HCT116 (cell line): ENCODE measurements at regions not wholly inside any gene's neighbourhood (a gene's known extent, or its start where the extent isn't known, plus 50 kb on each side); places are given as distances from the start of the nearest gene placed in this dataset.

Source experiments
- ATAC-seq: fragments of 200-7000 bp; cut with Tn5 transposase; 2 replicates; pipeline ENCODE4 v1.9.1; 2020; ENCODE audit warnings: mild to moderate bottlenecking, moderate library complexity
- BruUV-seq: library from RNA; stranded (reverse); fragments of 400-500 nt; replicated peaks from 2 replicates; lab custom pipeline; 2021; lab: Mats Ljungman, UMichigan
- CTCF ChIA-PET: fragments of 300-600 bp; sonication (Branson Sonifier 250); formaldehyde crosslinking; loops from one replicate; lab custom pipeline; 2021; ENCODE audit warnings: antibody characterized with exemption; lab: Charles Lee
- POLR2A ChIA-PET: fragments of 300-600, 350-600 bp; sonication (Branson Sonifier 250); formaldehyde crosslinking; loops from one replicate; lab custom pipeline; 2021; ENCODE audit warnings: antibody characterized with exemption; lab: Charles Lee
- RAD21 ChIA-PET, 2 experiments: fragments of 300-600 bp; sonication (Branson Sonifier 250); formaldehyde crosslinking; loops; one replicate each; lab custom pipeline; 2023; ENCODE audit warnings: low total read pairs in 2 of 2; ENCODE audit not compliant: uncharacterized antibody in 2 of 2, unreplicated experiment in 2 of 2, low non-redundant PET in 1 of 2; lab: Charles Lee
- DNase-seq: peaks from one replicate; pipeline ENCODE4 v3.0.0-alpha.2; 2010; ENCODE audit warnings: low read depth, low spot score
- H2AFZ ChIP-seq: fragments of 200-600 bp; shearing (Covaris generic), sonication (generic); 2 replicates; pipeline ENCODE4 v1.6.1; 2017; ENCODE audit warnings: low read depth, mixed run types, mixed read lengths, antibody characterized with exemption, low read length; ENCODE audit not compliant: poor library complexity, severe bottlenecking
- H3K27ac ChIP-seq: 2 replicates; pipeline ENCODE4 v1.5.1; 2012; ENCODE audit warnings: low read depth, low read length
- H3K27me3 ChIP-seq: fragments of 200-600 bp; sonication (generic); 2 replicates; pipeline ENCODE4 v1.6.1; 2016; ENCODE audit warnings: mixed run types, low read length, mixed read lengths; ENCODE audit not compliant: insufficient read depth
- H3K36me3 ChIP-seq, 2 experiments: fragments of 200-500 bp in 1 of 2; fragments of 200-600 bp in 1 of 2; sonication (Bioruptor generic) in 1 of 2; sonication (generic) in 1 of 2; 2 replicates each; pipeline versions ENCODE4 v1.5.1 to v1.6.1; 2014 to 2016; ENCODE audit warnings: low read length in 2 of 2, inconsistent platforms in 1 of 2, mixed read lengths in 1 of 2, mixed run types in 1 of 2; ENCODE audit not compliant: insufficient read depth in 2 of 2, control insufficient read depth in 1 of 2
- H3K4me1 ChIP-seq, 2 experiments: fragments of 200-600 bp in 1 of 2; sonication (generic) in 1 of 2; 2 replicates each; pipeline versions ENCODE4 v1.5.1 to v1.6.1; 2012 to 2017; ENCODE audit warnings: low read length in 2 of 2, inconsistent platforms in 1 of 2, mild to moderate bottlenecking in 1 of 2, mixed read lengths in 1 of 2, mixed run types in 1 of 2, moderate library complexity in 1 of 2; ENCODE audit not compliant: insufficient read depth in 2 of 2, control insufficient read depth in 1 of 2
- H3K4me2 ChIP-seq: fragments of 200-600 bp; sonication (generic); 2 replicates; pipeline ENCODE4 v1.6.1; 2017; ENCODE audit warnings: mixed run types, low read length, mixed read lengths
- H3K4me3 ChIP-seq, 2 experiments: fragments of 200-600 bp in 1 of 2; sonication (generic) in 1 of 2; replicated peaks in 1 of 2; 2 replicates each; pipeline ENCODE4 v1.5.1; 2011 to 2016; ENCODE audit warnings: low read length in 2 of 2, control low read depth in 1 of 2, low read depth in 1 of 2, mild to moderate bottlenecking in 1 of 2, mixed read lengths in 1 of 2, mixed run types in 1 of 2
- H3K79me2 ChIP-seq: fragments of 200-600 bp; sonication (generic); 2 replicates; pipeline ENCODE4 v1.6.1; 2017; ENCODE audit warnings: mild to moderate bottlenecking, mixed run types, low read length, moderate library complexity, mixed read lengths; ENCODE audit not compliant: insufficient read depth
- H3K9ac ChIP-seq: fragments of 200-600 bp; sonication (generic); 2 replicates; pipeline ENCODE4 v1.6.1; 2016; ENCODE audit warnings: low read length, mixed read lengths
- H3K9me2 ChIP-seq: fragments of 200-600 bp; sonication (generic), shearing (Covaris generic); 2 replicates; pipeline ENCODE4 v1.6.1; 2017; ENCODE audit warnings: mixed run types, mild to moderate bottlenecking, moderate library complexity; ENCODE audit not compliant: insufficient read depth
- H3K9me3 ChIP-seq, 2 experiments: fragments of 200-500 bp in 1 of 2; fragments of 200-600 bp in 1 of 2; sonication (Bioruptor generic) in 1 of 2; sonication (generic) in 1 of 2; 2 replicates each; pipeline ENCODE4 v1.6.1; 2014 to 2017; ENCODE audit warnings: low read length in 2 of 2, mixed read lengths in 2 of 2, inconsistent platforms in 1 of 2, low read depth in 1 of 2, mild to moderate bottlenecking in 1 of 2, mixed run types in 1 of 2, moderate library complexity in 1 of 2; ENCODE audit not compliant: control insufficient read depth in 1 of 2, insufficient read depth in 1 of 2
- H4K20me1 ChIP-seq: fragments of 200-600 bp; sonication (generic), shearing (Covaris generic); 2 replicates; pipeline ENCODE4 v1.6.1; 2017; ENCODE audit warnings: mixed run types, mild to moderate bottlenecking, moderate library complexity; ENCODE audit not compliant: insufficient read depth
- CEBPB ChIP-seq: IDR thresholded peaks from 2 replicates; pipeline ENCODE4 v1.6.1; 2012; ENCODE audit warnings: low read depth
- EGR1 ChIP-seq: IDR thresholded peaks from 2 replicates; pipeline ENCODE4 v1.6.1; 2012; ENCODE audit warnings: low read depth
- ELF1 ChIP-seq: IDR thresholded peaks from 2 replicates; pipeline ENCODE4 v1.6.1; 2012; ENCODE audit warnings: low read depth, borderline replicate concordance
- EZH2 ChIP-seq: fragments of 200-600 bp; sonication (generic); IDR thresholded peaks from 2 replicates; pipeline ENCODE4 v1.6.1; 2017; ENCODE audit warnings: antibody characterized with exemption, mixed run types
- EZH2phosphoT487 ChIP-seq: fragments of 200-600 bp; IDR thresholded peaks from 2 replicates; pipeline ENCODE4 v1.6.1; 2018; ENCODE audit warnings: antibody characterized with exemption, borderline replicate concordance
- JUND ChIP-seq: IDR thresholded peaks from 2 replicates; pipeline ENCODE4 v1.6.1; 2012
- POLR2A ChIP-seq: IDR thresholded peaks from 2 replicates; pipeline ENCODE4 v1.7.0; 2011; ENCODE audit warnings: borderline replicate concordance; ENCODE audit not compliant: insufficient read depth, insufficient read length; ENCODE audit errors: extremely low read depth
- POLR2AphosphoS5 ChIP-seq: IDR thresholded peaks from 2 replicates; pipeline ENCODE4 v1.6.1; 2011; ENCODE audit warnings: mild to moderate bottlenecking, low read depth, low read length, moderate library complexity
- RAD21 ChIP-seq: IDR thresholded peaks from 2 replicates; pipeline ENCODE4 v1.6.1; 2012; ENCODE audit warnings: low read depth, mild to moderate bottlenecking
- SIN3A ChIP-seq: IDR thresholded peaks from 2 replicates; pipeline ENCODE4 v1.6.1; 2012; ENCODE audit warnings: low read depth
- SP1 ChIP-seq: IDR thresholded peaks from 2 replicates; pipeline ENCODE4 v1.6.1; 2012; ENCODE audit warnings: low read depth
- SRF ChIP-seq: IDR thresholded peaks from 2 replicates; pipeline ENCODE4 v1.6.1; 2012; ENCODE audit warnings: low read depth
- TCF7L2 ChIP-seq: IDR thresholded peaks from 2 replicates; pipeline ENCODE4 v1.7.0; 2011; ENCODE audit warnings: borderline replicate concordance, inconsistent platforms; ENCODE audit not compliant: insufficient read depth, insufficient read length; ENCODE audit errors: extremely low read depth
- YY1 ChIP-seq: IDR thresholded peaks from 2 replicates; pipeline ENCODE4 v1.6.1; 2011; ENCODE audit warnings: low read length, low read depth, moderate library complexity, mild to moderate bottlenecking; ENCODE audit not compliant: insufficient replicate concordance; ENCODE audit errors: extremely low read depth
- intact Hi-C: fragments of 100-400 bp; cut with micrococcal nuclease; formaldehyde crosslinking; loops from 2 replicates; pipeline ENCODE4 v1.10.0; 2022
- TF ChIP-seq, protein P1 (sequence below): IDR thresholded peaks from 2 replicates; pipeline ENCODE4 v1.6.1; 2012
- TF ChIP-seq, protein P2 (sequence below): IDR thresholded peaks from 2 replicates; pipeline ENCODE4 v1.6.1; 2012; ENCODE audit warnings: low read depth
- TF ChIP-seq, protein P3 (sequence below), 3 experiments: fragments of 200-600 bp in 1 of 3; sonication (generic) in 1 of 3; IDR thresholded peaks in 2 of 3; conservative IDR thresholded peaks in 1 of 3; 2 replicates each; pipeline ENCODE4 v1.5.1; 2012 to 2017; ENCODE audit warnings: low read depth in 2 of 3, low read length in 2 of 3, antibody characterized with exemption in 1 of 3, borderline replicate concordance in 1 of 3, control low read depth in 1 of 3, mild to moderate bottlenecking in 1 of 3, mixed read lengths in 1 of 3, mixed run types in 1 of 3, moderate library complexity in 1 of 3; ENCODE audit not compliant: insufficient read depth in 1 of 3
- TF ChIP-seq, protein P4 (sequence below): IDR thresholded peaks from 2 replicates; pipeline ENCODE4 v1.6.1; 2012
- TF ChIP-seq, protein P5 (sequence below): IDR thresholded peaks from 2 replicates; pipeline ENCODE4 v1.6.1; 2011; ENCODE audit warnings: mild to moderate bottlenecking, low read length, moderate library complexity; ENCODE audit not compliant: insufficient replicate concordance; ENCODE audit errors: extremely low read depth

DNA sequence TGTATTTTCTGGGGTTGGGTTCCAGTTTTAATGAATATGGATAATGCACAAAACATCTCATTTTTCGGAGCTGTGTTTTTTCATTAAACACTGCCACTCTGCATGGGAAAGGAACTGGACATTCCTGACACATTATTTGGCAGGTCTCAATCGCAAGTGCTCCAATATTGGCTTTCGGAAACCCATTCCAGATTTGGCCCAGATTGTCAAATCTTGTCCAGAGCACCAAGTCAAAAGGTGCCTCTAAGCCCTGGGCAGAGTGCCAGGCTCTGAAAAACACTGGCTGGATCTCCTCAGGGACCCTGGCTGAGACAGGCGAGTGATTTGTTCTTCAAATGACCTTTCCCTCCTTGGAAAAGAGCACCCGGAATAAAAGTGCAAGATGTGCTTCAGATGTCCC lies 68.4 kb upstream of the MRPS6 start:
- H3K4me2 ChIP-seq, result no peak overlapping the region
- no TSS peak for BruUV-seq
- no peaks in the 10 kb centered on the region for H3K9me3 ChIP-seq
- no peak for DNase-seq
- H3K36me3 ChIP-seq, result no peaks in the 10 kb centered on the region
- POLR2A ChIA-PET, result no interaction called here
- no peaks in the 10 kb centered on the region for H3K9me2 ChIP-seq
- no peaks in the 10 kb centered on the region for H3K79me2 ChIP-seq
- no peaks in the 10 kb centered on the region for H4K20me1 ChIP-seq
- H3K4me3 ChIP-seq, result no peak overlapping the region
- intact Hi-C loops, result no loop called here
- RAD21 ChIA-PET, result no interaction called here
- CTCF ChIA-PET, result no interaction called here
- H3K27ac ChIP-seq, result no peak overlapping the region
- no peak overlapping the region for H3K9ac ChIP-seq
- no peaks in the 10 kb centered on the region for H3K27me3 ChIP-seq
- no peak for ATAC-seq
- no peaks in the 10 kb centered on the region for H3K4me1 ChIP-seq
- no peak overlapping the region for H2AFZ ChIP-seq
- no peak for TF ChIP-seq EGR1
- no peak for TF ChIP-seq POLR2AphosphoS5
- TF ChIP-seq, protein P1, sequence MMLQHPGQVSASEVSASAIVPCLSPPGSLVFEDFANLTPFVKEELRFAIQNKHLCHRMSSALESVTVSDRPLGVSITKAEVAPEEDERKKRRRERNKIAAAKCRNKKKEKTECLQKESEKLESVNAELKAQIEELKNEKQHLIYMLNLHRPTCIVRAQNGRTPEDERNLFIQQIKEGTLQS, result no peak
- no peak for TF ChIP-seq YY1
- TF ChIP-seq, protein P2, sequence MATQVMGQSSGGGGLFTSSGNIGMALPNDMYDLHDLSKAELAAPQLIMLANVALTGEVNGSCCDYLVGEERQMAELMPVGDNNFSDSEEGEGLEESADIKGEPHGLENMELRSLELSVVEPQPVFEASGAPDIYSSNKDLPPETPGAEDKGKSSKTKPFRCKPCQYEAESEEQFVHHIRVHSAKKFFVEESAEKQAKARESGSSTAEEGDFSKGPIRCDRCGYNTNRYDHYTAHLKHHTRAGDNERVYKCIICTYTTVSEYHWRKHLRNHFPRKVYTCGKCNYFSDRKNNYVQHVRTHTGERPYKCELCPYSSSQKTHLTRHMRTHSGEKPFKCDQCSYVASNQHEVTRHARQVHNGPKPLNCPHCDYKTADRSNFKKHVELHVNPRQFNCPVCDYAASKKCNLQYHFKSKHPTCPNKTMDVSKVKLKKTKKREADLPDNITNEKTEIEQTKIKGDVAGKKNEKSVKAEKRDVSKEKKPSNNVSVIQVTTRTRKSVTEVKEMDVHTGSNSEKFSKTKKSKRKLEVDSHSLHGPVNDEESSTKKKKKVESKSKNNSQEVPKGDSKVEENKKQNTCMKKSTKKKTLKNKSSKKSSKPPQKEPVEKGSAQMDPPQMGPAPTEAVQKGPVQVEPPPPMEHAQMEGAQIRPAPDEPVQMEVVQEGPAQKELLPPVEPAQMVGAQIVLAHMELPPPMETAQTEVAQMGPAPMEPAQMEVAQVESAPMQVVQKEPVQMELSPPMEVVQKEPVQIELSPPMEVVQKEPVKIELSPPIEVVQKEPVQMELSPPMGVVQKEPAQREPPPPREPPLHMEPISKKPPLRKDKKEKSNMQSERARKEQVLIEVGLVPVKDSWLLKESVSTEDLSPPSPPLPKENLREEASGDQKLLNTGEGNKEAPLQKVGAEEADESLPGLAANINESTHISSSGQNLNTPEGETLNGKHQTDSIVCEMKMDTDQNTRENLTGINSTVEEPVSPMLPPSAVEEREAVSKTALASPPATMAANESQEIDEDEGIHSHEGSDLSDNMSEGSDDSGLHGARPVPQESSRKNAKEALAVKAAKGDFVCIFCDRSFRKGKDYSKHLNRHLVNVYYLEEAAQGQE, result no peak
- TF ChIP-seq, protein P3, sequence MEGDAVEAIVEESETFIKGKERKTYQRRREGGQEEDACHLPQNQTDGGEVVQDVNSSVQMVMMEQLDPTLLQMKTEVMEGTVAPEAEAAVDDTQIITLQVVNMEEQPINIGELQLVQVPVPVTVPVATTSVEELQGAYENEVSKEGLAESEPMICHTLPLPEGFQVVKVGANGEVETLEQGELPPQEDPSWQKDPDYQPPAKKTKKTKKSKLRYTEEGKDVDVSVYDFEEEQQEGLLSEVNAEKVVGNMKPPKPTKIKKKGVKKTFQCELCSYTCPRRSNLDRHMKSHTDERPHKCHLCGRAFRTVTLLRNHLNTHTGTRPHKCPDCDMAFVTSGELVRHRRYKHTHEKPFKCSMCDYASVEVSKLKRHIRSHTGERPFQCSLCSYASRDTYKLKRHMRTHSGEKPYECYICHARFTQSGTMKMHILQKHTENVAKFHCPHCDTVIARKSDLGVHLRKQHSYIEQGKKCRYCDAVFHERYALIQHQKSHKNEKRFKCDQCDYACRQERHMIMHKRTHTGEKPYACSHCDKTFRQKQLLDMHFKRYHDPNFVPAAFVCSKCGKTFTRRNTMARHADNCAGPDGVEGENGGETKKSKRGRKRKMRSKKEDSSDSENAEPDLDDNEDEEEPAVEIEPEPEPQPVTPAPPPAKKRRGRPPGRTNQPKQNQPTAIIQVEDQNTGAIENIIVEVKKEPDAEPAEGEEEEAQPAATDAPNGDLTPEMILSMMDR (IDR thresholded peaks at IDR 0.05 in 2 of 3, conservative IDR thresholded peaks at IDR 0.05 in 1 of 3; ENCODE audit: borderline replicate concordance in 1 of 3, insufficient read depth in 1 of 3, low read depth in 2 of 3, low read length in 2 of 3), result no peak
- TF ChIP-seq, protein P4, sequence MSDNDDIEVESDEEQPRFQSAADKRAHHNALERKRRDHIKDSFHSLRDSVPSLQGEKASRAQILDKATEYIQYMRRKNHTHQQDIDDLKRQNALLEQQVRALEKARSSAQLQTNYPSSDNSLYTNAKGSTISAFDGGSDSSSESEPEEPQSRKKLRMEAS, result no peak
- TF ChIP-seq JUND, result no peak
- no peak for TF ChIP-seq ELF1
- TF ChIP-seq EZH2, result no peak
- no peak for TF ChIP-seq SRF
- TF ChIP-seq POLR2A, result no peak
- no peak for TF ChIP-seq SP1
- TF ChIP-seq, protein P5, sequence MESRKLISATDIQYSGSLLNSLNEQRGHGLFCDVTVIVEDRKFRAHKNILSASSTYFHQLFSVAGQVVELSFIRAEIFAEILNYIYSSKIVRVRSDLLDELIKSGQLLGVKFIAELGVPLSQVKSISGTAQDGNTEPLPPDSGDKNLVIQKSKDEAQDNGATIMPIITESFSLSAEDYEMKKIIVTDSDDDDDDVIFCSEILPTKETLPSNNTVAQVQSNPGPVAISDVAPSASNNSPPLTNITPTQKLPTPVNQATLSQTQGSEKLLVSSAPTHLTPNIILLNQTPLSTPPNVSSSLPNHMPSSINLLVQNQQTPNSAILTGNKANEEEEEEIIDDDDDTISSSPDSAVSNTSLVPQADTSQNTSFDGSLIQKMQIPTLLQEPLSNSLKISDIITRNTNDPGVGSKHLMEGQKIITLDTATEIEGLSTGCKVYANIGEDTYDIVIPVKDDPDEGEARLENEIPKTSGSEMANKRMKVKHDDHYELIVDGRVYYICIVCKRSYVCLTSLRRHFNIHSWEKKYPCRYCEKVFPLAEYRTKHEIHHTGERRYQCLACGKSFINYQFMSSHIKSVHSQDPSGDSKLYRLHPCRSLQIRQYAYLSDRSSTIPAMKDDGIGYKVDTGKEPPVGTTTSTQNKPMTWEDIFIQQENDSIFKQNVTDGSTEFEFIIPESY, result no peak
- TF ChIP-seq CEBPB, result no peak
- TF ChIP-seq EZH2phosphoT487, result no peak
- TF ChIP-seq TCF7L2, result no peak
- TF ChIP-seq RAD21, result no peak
- no peak for TF ChIP-seq SIN3A
